OCI-LY7 (cell line): ENCODE measurements at regions not wholly inside any gene's neighbourhood (a gene's known extent, or its start where the extent isn't known, plus 50 kb on each side); places are given as distances from the start of the nearest gene placed in this dataset.

Experiments used
- BruUV-seq: library from RNA; stranded (reverse); fragments of 400-500 nt; replicated peaks from 2 replicates; lab custom pipeline; 2021; lab: Mats Ljungman, UMichigan
- CTCF ChIA-PET: fragments of 300-600 bp; sonication (Branson Sonifier 250); formaldehyde crosslinking; loops from one replicate; lab custom pipeline; 2022; ENCODE audit warnings: antibody characterized with exemption; ENCODE audit not compliant: unreplicated experiment; lab: Charles Lee
- POLR2A ChIA-PET: fragments of 300-600 bp; sonication (Branson Sonifier 250); formaldehyde crosslinking; loops from one replicate; lab custom pipeline; 2022; ENCODE audit warnings: antibody characterized with exemption; lab: Charles Lee
- DNase-seq: peaks from one replicate; pipeline ENCODE4 v3.0.0-alpha.2; 2015; ENCODE audit warnings: low spot score
- H2AFZ ChIP-seq: fragments of 200-600 bp; sonication (generic), shearing (Covaris generic); 2 replicates; pipeline ENCODE4 v1.6.1; 2014; ENCODE audit warnings: mild to moderate bottlenecking, antibody characterized with exemption, low read length, moderate library complexity
- H3K27ac ChIP-seq: fragments of 200-600 bp; sonication (generic); 2 replicates; pipeline ENCODE4 v1.5.1; 2014; ENCODE audit warnings: mixed run types, low read depth, mild to moderate bottlenecking, moderate library complexity, low read length, inconsistent platforms; ENCODE audit not compliant: poor library complexity, severe bottlenecking
- H3K36me3 ChIP-seq: fragments of 200-600 bp; sonication (generic); 2 replicates; pipeline ENCODE4 v1.6.1; 2014; ENCODE audit warnings: mild to moderate bottlenecking, antibody characterized with exemption, low read length, moderate library complexity, mixed read lengths; ENCODE audit not compliant: insufficient read depth
- H3K4me1 ChIP-seq: fragments of 200-600 bp; sonication (generic); 2 replicates; pipeline ENCODE4 v1.5.1; 2014; ENCODE audit warnings: mild to moderate bottlenecking, low read length; ENCODE audit not compliant: insufficient read depth, poor library complexity, severe bottlenecking
- H3K4me2 ChIP-seq: fragments of 200-600 bp; sonication (generic); 2 replicates; pipeline ENCODE4 v1.6.1; 2014; ENCODE audit warnings: mild to moderate bottlenecking, low read length
- H3K4me3 ChIP-seq: fragments of 200-600 bp; sonication (generic); 2 replicates; pipeline ENCODE4 v1.5.1; 2014; ENCODE audit warnings: mild to moderate bottlenecking, low read depth, low read length; ENCODE audit not compliant: poor library complexity, severe bottlenecking
- H3K79me2 ChIP-seq: fragments of 200-600 bp; sonication (generic); 2 replicates; pipeline ENCODE4 v1.6.1; 2016; ENCODE audit warnings: low read depth, mild to moderate bottlenecking, low read length, moderate library complexity, mixed read lengths; ENCODE audit not compliant: insufficient read depth
- H3K9me2 ChIP-seq: fragments of 200-600 bp; sonication (generic); 2 replicates; pipeline ENCODE4 v1.6.1; 2016; ENCODE audit warnings: mild to moderate bottlenecking, low read length, mixed read lengths; ENCODE audit not compliant: insufficient read depth
- H3K9me3 ChIP-seq: fragments of 200-600 bp; sonication (generic); 2 replicates; pipeline ENCODE4 v1.6.1; 2014; ENCODE audit warnings: mild to moderate bottlenecking, mixed run types, low read length, mixed read lengths
- H4K20me1 ChIP-seq: fragments of 200-600 bp; sonication (generic); 2 replicates; pipeline ENCODE4 v1.6.1; 2014; ENCODE audit warnings: mild to moderate bottlenecking, antibody characterized with exemption, low read length, moderate library complexity, mixed read lengths; ENCODE audit not compliant: insufficient read depth
- EZH2phosphoT487 ChIP-seq: fragments of 200-600 bp; sonication (generic); IDR thresholded peaks from 2 replicates; pipeline ENCODE4 v1.6.1; 2018; ENCODE audit warnings: low read depth, borderline replicate concordance, mild to moderate bottlenecking, mixed run types, antibody characterized with exemption, low read length, moderate library complexity, mixed read lengths
- intact Hi-C: fragments of 100-400 bp; cut with micrococcal nuclease; formaldehyde crosslinking; loops from one replicate; pipeline ENCODE4 v1.10.0; 2022; ENCODE audit not compliant: unreplicated experiment
- TF ChIP-seq, protein P1 (sequence below): fragments of 200-600 bp; sonication (generic); conservative IDR thresholded peaks from 2 replicates; pipeline ENCODE4 v1.5.1; 2014; ENCODE audit warnings: mild to moderate bottlenecking, antibody characterized with exemption, low read length, moderate library complexity, mixed read lengths

DNA sequence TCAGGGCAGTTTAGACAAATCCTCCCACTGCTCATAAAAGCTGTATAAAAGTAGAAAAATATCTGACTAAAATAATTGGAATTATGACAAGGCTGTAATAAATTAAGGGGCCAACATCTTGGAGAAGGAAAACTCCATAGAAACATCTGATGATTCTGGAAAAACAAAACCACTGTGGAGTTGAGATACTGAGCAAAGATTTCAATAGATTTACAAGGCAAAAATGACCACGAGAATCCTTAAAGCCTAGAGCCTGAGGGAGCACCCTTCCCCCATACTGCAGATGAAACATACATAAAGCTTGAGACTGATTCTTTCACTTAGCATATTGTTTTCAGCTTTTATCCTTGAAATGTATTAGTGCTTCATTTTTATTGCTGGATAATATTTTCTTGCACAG, 286.4 kb upstream of the MMADHC start:
- Histone ChIP-seq H4K20me1 (no peaks in the 10 kb centered on the region), H3K36me3 (no peaks in the 10 kb centered on the region), H3K9me3 (0 out of 2 replicates have a peak, but pooled peaks cover 2% of the 10 kb centered on the region), H3K4me1 (no peaks in the 10 kb centered on the region), H3K4me3 (no peak overlapping the region), H3K4me2 (no peak overlapping the region), H2AFZ (no peak overlapping the region), H3K27ac (no peak overlapping the region), H3K9me2 (no peaks in the 10 kb centered on the region), H3K79me2 (no peaks in the 10 kb centered on the region)
- no peak for DNase-seq
- intact Hi-C loops = no loop called here
- ChIA-PET POLR2A (no interaction called here), CTCF (no interaction called here)
- no TSS peak for BruUV-seq
- TF ChIP-seq, protein P1, sequence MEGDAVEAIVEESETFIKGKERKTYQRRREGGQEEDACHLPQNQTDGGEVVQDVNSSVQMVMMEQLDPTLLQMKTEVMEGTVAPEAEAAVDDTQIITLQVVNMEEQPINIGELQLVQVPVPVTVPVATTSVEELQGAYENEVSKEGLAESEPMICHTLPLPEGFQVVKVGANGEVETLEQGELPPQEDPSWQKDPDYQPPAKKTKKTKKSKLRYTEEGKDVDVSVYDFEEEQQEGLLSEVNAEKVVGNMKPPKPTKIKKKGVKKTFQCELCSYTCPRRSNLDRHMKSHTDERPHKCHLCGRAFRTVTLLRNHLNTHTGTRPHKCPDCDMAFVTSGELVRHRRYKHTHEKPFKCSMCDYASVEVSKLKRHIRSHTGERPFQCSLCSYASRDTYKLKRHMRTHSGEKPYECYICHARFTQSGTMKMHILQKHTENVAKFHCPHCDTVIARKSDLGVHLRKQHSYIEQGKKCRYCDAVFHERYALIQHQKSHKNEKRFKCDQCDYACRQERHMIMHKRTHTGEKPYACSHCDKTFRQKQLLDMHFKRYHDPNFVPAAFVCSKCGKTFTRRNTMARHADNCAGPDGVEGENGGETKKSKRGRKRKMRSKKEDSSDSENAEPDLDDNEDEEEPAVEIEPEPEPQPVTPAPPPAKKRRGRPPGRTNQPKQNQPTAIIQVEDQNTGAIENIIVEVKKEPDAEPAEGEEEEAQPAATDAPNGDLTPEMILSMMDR = no peak
- TF ChIP-seq EZH2phosphoT487 = no peak

DNA sequence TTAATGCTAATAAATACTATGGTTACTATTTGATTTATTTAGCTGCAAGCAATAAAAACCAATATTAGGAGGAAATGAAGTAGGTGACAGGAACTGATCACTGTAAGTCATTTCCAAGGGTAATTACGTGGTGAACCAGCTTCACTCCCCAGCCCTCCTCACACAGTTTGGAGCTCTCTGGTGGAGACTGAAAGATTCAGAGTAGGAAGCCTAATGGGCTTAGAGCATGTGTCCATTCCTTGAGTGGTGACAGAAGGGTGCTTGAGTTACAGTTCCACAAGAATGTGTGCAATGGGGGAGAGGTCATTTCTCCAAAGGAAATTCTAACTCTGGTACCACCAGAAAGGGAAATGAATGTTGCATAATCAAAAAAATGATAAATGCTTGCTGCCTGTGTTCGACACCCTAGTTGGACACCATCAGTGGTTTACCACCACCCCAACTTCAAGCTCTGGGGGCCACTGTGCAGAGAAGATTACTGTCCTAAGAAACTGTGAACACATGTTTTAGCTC, 285.1 kb upstream of the MMADHC start:
- Histone ChIP-seq H3K36me3 (no peaks in the 10 kb centered on the region), H2AFZ (no peak overlapping the region), H3K9me3 (0 out of 2 replicates have a peak, but pooled peaks cover 5% of the 10 kb centered on the region), H3K4me1 (no peaks in the 10 kb centered on the region), H3K4me3 (no peak overlapping the region), H3K4me2 (no peak overlapping the region), H3K79me2 (no peaks in the 10 kb centered on the region), H3K27ac (no peak overlapping the region), H4K20me1 (no peaks in the 10 kb centered on the region), H3K9me2 (no peaks in the 10 kb centered on the region)
- BruUV-seq = no TSS peak
- TF ChIP-seq, protein P1 = no peak
- TF ChIP-seq EZH2phosphoT487 = no peak
- DNase-seq = no peak
- intact Hi-C loops = no loop called here
- CTCF ChIA-PET = no interaction called here
- POLR2A ChIA-PET = interaction anchor here (0.6 kb wide), 1 partner anchor 1546 kb away, joined by 3 read pairs; no protein-coding TSS in a partner anchor

DNA sequence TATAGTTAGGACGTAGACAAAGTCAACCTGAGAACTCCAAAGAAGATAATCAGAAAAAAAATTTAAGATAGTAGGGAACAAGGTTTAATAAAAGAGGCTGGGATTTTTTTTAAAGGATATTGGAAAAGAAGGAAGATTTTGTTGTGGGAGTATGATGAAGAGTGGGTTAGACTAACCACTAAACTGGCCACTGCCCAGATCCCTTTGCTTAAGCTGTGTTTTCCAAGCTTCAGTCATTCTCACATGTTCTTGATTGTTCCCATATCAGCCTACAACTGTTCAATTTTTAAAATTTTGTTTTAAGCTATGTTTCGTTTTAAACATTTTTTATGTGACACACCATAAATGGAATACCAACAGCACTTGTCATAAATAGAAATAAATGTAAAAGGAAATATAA, 284.5 kb upstream of the MMADHC start:
- Histone ChIP-seq H3K9me3 (0 out of 2 replicates have a peak, but pooled peaks cover 5% of the 10 kb centered on the region), H3K4me2 (no peak overlapping the region), H3K36me3 (no peaks in the 10 kb centered on the region), H4K20me1 (no peaks in the 10 kb centered on the region), H3K4me1 (no peaks in the 10 kb centered on the region), H3K79me2 (no peaks in the 10 kb centered on the region), H3K4me3 (no peak overlapping the region), H3K9me2 (no peaks in the 10 kb centered on the region), H3K27ac (no peak overlapping the region), H2AFZ (no peak overlapping the region)
- no peak for DNase-seq
- TF ChIP-seq EZH2phosphoT487 = no peak
- TF ChIP-seq, protein P1 = no peak
- CTCF ChIA-PET = no interaction called here
- intact Hi-C loops = no loop called here
- POLR2A ChIA-PET = interaction anchor here (0.6 kb wide), 1 partner anchor 1546 kb away, joined by 3 read pairs; no protein-coding TSS in a partner anchor
- BruUV-seq = no TSS peak
